ENCODE measurements at regions not wholly inside any gene's neighbourhood (a gene's known extent, or its start where the extent isn't known, plus 50 kb on each side); places are given as distances from the start of the nearest gene placed in this dataset.

DNA sequence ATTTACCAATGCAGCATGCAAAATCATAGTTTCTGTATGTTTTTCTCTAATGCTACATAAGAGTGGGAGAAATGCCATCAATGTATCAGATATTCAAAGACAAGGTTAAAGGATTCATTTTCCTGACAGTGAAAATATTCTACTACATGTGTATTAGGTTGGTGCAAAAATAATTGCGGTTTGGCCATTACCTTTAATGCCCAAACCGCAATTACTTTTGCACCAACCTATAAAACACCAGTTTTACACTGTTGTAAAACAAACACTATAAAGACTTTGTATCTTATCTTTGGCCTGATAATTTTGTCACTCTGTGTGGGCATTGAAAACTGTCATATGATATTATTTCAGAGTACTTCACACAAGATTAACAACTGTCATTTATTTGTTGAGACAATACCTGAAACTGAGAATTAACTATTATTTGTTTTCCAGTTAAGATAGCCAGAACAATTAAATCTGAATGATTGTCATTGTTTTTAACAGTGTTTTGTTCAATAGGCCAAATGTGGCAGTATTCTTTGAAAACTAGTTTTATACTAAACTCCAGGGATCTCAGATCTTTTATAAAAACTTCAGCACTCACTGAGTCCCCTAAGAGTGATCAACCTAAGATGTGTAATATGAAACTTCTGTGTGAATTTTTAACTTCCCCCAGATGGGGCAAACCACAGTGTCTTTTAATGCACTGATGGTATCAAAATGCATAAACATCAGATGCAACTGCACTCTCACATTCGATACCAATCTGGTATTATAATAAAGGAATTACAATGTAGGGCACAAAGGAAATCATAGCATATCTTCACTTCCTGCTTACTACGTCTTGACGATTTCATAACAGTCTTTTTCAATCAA, 53.8 kb upstream of the FBN2 start:
- TF ChIP-seq CTCF (IDR thresholded peaks at IDR 0.05): no peak
- no peak for TF ChIP-seq POLR2A (IDR thresholded peaks at IDR 0.05)
- intact Hi-C loops (cut with DNase I; ENCODE audit: low total_unique reads): no loop called here
- no peaks in the 10 kb centered on the region for H3K4me1 ChIP-seq
- WGBS, 2 donors: 80 to 89% methylated on average over 5 of the region's 5 CpGs
- no peaks in the 10 kb centered on the region for H3K9me3 ChIP-seq
- no peak for DNase-seq
- H3K27ac ChIP-seq: no peak overlapping the region
- no peak overlapping the region for H3K4me3 ChIP-seq
- H3K36me3 ChIP-seq (ENCODE audit: low read depth, missing control alignments): no peaks in the 10 kb centered on the region
- H3K27me3 ChIP-seq: no peaks in the 10 kb centered on the region

DNA sequence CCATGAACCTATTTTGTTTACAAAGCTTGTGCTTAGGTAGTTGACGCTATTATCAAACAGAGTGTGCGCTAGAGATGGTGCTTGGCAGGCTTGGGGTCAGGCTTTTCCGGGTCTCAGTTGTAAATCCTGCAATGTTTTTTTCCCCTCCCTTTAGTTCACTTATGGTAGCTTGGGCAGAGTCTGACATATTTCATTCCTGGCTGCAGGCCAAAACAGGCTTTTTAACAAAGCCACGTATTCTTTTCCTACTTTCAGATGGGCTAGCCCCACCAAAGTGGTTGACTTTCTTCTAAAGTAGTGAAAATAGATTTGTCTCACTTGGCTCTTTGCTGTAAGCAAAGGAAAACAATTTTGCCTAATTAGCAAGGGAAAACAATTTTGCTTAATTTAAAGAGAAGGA, 58.0 kb upstream of the FBN2 start:
- DNase-seq: no peak
- 47 to 50% methylated on average over 4 of the region's 4 CpGs for WGBS, 2 donors
- Histone ChIP-seq H3K9me3 (no peaks in the 10 kb centered on the region), H3K4me3 (no peak overlapping the region), H3K36me3 (ENCODE audit: low read depth, missing control alignments) (no peaks in the 10 kb centered on the region), H3K27ac (no peak overlapping the region), H3K4me1 (no peaks in the 10 kb centered on the region), H3K27me3 (no peaks in the 10 kb centered on the region)
- intact Hi-C loops (cut with DNase I; ENCODE audit: low total_unique reads): no loop called here
- TF ChIP-seq POLR2A (IDR thresholded peaks at IDR 0.05): no peak
- no peak for TF ChIP-seq CTCF (IDR thresholded peaks at IDR 0.05)

DNA sequence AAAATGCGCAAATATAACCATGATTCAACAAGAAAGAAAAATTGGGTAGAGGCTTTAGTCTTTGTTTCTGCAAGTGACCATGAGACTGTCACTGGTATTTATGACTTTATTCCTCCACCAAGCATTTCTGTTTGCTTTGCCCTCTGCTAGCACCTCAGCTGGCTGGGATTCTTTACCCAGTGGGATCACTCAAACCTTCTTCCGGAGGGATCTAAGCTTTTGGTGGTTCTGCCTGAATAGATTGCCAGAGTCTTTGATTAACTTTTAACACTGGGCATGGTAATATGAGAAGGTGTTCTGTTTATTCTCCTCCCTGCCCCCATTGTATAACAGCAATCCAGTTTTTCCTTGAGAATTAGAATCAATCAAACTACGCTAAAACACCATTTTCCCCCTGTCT, 59.1 kb upstream of the FBN2 start:
- Histone ChIP-seq H3K4me3 (no peak overlapping the region), H3K4me1 (no peaks in the 10 kb centered on the region), H3K9me3 (no peaks in the 10 kb centered on the region), H3K27me3 (no peaks in the 10 kb centered on the region), H3K36me3 (ENCODE audit: low read depth, missing control alignments) (no peaks in the 10 kb centered on the region), H3K27ac (no peak overlapping the region)
- no peak for TF ChIP-seq POLR2A (IDR thresholded peaks at IDR 0.05)
- TF ChIP-seq CTCF (IDR thresholded peaks at IDR 0.05): no peak
- DNase-seq: no peak
- intact Hi-C loops (cut with DNase I; ENCODE audit: low total_unique reads): no loop called here
- 88 to 89% methylated on average over 3 of the region's 3 CpGs for WGBS, 2 donors

DNA sequence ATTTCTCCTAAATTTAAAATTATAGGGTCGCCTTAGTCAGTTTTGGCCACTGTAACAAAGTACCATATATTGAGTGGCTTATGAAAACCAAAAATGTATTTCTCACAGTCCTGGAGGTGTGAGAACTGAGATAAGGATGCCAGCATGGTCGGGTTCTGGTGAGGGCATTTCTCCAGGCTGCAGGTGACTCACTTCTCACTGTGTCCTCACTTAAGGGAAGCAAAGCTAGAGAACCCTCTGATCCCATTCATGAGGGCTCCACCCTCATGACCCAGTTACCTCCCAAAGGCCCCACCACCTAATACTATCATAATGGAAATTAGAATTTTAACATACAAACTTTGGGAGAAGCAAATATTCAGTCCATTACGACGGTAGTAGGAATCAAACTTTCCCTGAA, 75.1 kb upstream of the FBN2 start:
- intact Hi-C loops (cut with DNase I; ENCODE audit: low total_unique reads): no loop called here
- 90% methylated on average over 4 of the region's 4 CpGs for WGBS, 2 donors

More for the DNA sequence above, 75.1 kb upstream of the FBN2 start:
- DNase-seq: no peak
- Histone ChIP-seq H3K36me3 (ENCODE audit: low read depth, missing control alignments) (no peaks in the 10 kb centered on the region), H3K9me3 (no peaks in the 10 kb centered on the region), H3K27ac (no peak overlapping the region), H3K27me3 (no peaks in the 10 kb centered on the region), H3K4me3 (no peak overlapping the region), H3K4me1 (no peaks in the 10 kb centered on the region)
- TF ChIP-seq CTCF (IDR thresholded peaks at IDR 0.05) (no peak), POLR2A (IDR thresholded peaks at IDR 0.05) (no peak)

All from testis (tissue), 2 donors.